CD4-positive, alpha-beta T cell (primary cell): ENCODE measurements at regions not wholly inside any gene's neighbourhood (a gene's known extent, or its start where the extent isn't known, plus 50 kb on each side); places are given as distances from the start of the nearest gene placed in this dataset.

Source experiments
- ATAC-seq: fragments of 200-7000 bp; cut with Tn5 transposase; one replicate; pipeline ENCODE4 v1.10.0; 2022; ENCODE audit warnings: mild to moderate bottlenecking; ENCODE audit not compliant: poor library complexity
- CTCF ChIA-PET: fragments of 350-600 bp; sonication (Branson Sonifier 250); formaldehyde crosslinking; loops from one replicate; lab custom pipeline; 2021; ENCODE audit warnings: antibody characterized with exemption, inconsistent platforms; lab: Charles Lee
- POLR2A ChIA-PET: fragments of 350-600 bp; sonication (Branson Sonifier 250); formaldehyde crosslinking; loops from one replicate; lab custom pipeline; 2021; ENCODE audit warnings: antibody characterized with exemption, inconsistent platforms; lab: Charles Lee
- DNase-seq, 14 experiments: peaks; one replicate each; pipeline ENCODE4 v3.0.0-alpha.2; 2013 to 2020; ENCODE audit warnings: mixed read lengths in 2 of 14
- H3K27ac ChIP-seq, 2 donors: one replicate each; pipeline versions ENCODE4 v1.5.1 to v1.7.0; 2013; ENCODE audit warnings: low read length in 2 of 2, low read depth in 1 of 2, mild to moderate bottlenecking in 1 of 2
- H3K27me3 ChIP-seq, 2 experiments: 1 replicate in 1 of 2; 2 replicates in 1 of 2; pipeline versions ENCODE4 v1.6.1 to v1.7.0; 2013; ENCODE audit warnings: low read length in 2 of 2, control low read depth in 1 of 2, mild to moderate bottlenecking in 1 of 2, moderate library complexity in 1 of 2; ENCODE audit not compliant: insufficient read depth in 2 of 2, control insufficient read depth in 1 of 2
- H3K36me3 ChIP-seq: one replicate; pipeline ENCODE4 v1.6.1; 2013; ENCODE audit warnings: low read length, control low read depth; ENCODE audit not compliant: insufficient read depth
- H3K4me1 ChIP-seq: one replicate; pipeline ENCODE4 v1.6.1; 2013; ENCODE audit warnings: low read length, control low read depth; ENCODE audit not compliant: insufficient read depth
- H3K4me3 ChIP-seq: one replicate; pipeline ENCODE4 v1.5.1; 2013; ENCODE audit warnings: mild to moderate bottlenecking, low read length, moderate library complexity
- H3K9me3 ChIP-seq, 2 experiments: 1 replicate in 1 of 2; 2 replicates in 1 of 2; pipeline versions ENCODE4 v1.6.1 to v1.7.0; 2013; ENCODE audit warnings: low read length in 2 of 2, mild to moderate bottlenecking in 2 of 2, control low read depth in 1 of 2, moderate library complexity in 1 of 2; ENCODE audit not compliant: control insufficient read depth in 1 of 2, insufficient read depth in 1 of 2
- H3K27ac Mint-ChIP-seq: one replicate; pipeline ENCODE4 v1.8.0; 2020; ENCODE audit warnings: mixed read lengths
- H3K27me3 Mint-ChIP-seq: one replicate; pipeline ENCODE4 v1.8.0; 2021; ENCODE audit warnings: mixed read lengths
- H3K36me3 Mint-ChIP-seq: one replicate; pipeline ENCODE4 v1.8.0; 2021; ENCODE audit warnings: low read depth, mixed read lengths
- H3K4me1 Mint-ChIP-seq: one replicate; pipeline ENCODE4 v1.8.0; 2021; ENCODE audit warnings: low read depth, mixed read lengths
- H3K4me3 Mint-ChIP-seq: one replicate; pipeline ENCODE4 v1.8.0; 2020; ENCODE audit warnings: mild to moderate bottlenecking, mixed read lengths
- H3K9me3 Mint-ChIP-seq: one replicate; pipeline ENCODE4 v1.8.0; 2020; ENCODE audit warnings: mixed read lengths
- intact Hi-C, 2 experiments: fragments of 100-400 bp; cut with DNase I in 1 of 2; cut with micrococcal nuclease in 1 of 2; formaldehyde crosslinking; loops; one replicate each; pipeline versions ENCODE4 v1.15.1 to v1.9.0; 2023 to 2025; cut with DNase I, micrococcal nuclease
- TF ChIP-seq, protein P1 (sequence below): fragments of 200-600 bp; IDR thresholded peaks from one replicate; pipeline ENCODE4 v1.8.0; 2022; ENCODE audit warnings: antibody characterized with exemption, mild to moderate bottlenecking

DNA sequence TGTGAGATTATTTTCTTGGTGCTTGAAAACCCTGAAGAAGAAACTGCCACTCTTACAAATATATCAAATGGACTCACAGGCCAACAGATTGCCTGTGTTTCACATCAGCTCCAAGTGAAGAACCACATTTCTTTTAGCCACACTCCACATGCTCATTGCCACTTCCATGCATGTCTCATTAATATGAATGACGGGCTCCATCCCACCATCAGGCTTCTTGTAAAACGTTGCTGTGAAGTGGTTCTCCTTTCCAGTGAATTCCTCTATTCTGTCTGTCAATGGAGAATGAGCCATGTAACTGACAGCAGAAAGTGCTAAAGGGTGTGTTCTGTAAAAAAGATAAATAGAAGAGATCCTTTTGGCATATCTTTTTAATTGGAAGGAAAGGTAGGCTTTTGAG, 188.2 kb upstream of the RMST start:
- Mint-ChIP-seq H3K27ac (no peak overlapping the region), H3K27me3 (peaks cover 43% of the 10 kb centered on the region), H3K36me3 (no peaks in the 10 kb centered on the region), H3K4me1 (no peaks in the 10 kb centered on the region), H3K9me3 (peaks cover 4% of the 10 kb centered on the region), H3K4me3 (no peak overlapping the region)
- H3K27me3 ChIP-seq = peaks cover 0 to 18% of the 10 kb centered on the region in 2 experiments
- no peak for DNase-seq
- H3K9me3 ChIP-seq = no peaks in the 10 kb centered on the region
- CTCF ChIA-PET = no interaction called here
- H3K27ac ChIP-seq = no peak overlapping the region
- POLR2A ChIA-PET = no interaction called here
- intact Hi-C loops = no loop called here
- no peaks in the 10 kb centered on the region for H3K36me3 ChIP-seq
- ATAC-seq = no peak
- no peak overlapping the region for H3K4me3 ChIP-seq
- H3K4me1 ChIP-seq = no peaks in the 10 kb centered on the region
- TF ChIP-seq, protein P1, sequence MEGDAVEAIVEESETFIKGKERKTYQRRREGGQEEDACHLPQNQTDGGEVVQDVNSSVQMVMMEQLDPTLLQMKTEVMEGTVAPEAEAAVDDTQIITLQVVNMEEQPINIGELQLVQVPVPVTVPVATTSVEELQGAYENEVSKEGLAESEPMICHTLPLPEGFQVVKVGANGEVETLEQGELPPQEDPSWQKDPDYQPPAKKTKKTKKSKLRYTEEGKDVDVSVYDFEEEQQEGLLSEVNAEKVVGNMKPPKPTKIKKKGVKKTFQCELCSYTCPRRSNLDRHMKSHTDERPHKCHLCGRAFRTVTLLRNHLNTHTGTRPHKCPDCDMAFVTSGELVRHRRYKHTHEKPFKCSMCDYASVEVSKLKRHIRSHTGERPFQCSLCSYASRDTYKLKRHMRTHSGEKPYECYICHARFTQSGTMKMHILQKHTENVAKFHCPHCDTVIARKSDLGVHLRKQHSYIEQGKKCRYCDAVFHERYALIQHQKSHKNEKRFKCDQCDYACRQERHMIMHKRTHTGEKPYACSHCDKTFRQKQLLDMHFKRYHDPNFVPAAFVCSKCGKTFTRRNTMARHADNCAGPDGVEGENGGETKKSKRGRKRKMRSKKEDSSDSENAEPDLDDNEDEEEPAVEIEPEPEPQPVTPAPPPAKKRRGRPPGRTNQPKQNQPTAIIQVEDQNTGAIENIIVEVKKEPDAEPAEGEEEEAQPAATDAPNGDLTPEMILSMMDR = no peak

DNA sequence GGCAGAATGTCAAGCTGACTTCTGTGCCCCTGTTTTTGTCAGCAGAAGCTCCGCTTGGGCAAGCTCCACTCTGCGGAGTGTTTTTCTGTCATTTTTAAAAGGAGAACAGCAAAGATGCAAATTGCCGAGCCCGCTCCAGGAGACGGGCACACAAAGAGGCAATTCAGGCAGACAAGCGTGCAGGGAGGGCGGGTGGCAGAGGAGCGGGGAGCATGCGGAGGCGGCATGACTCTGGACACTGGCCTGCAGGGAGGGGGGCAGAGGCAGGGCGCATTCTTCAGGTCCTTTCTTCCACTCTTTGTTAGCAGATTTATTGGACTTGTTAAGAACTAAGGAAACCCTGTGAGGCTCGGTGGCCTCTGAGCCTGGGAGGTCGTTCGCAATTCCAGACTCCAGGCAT, 187.3 kb upstream of the RMST start:
- no peak for DNase-seq
- H3K27me3 Mint-ChIP-seq = peaks cover 43% of the 10 kb centered on the region
- H3K36me3 Mint-ChIP-seq = no peaks in the 10 kb centered on the region
- no peaks in the 10 kb centered on the region for H3K4me1 Mint-ChIP-seq
- Histone ChIP-seq H3K27me3 (peaks cover 0 to 18% of the 10 kb centered on the region in 2 experiments), H3K27ac (no peak overlapping the region), H3K36me3 (no peaks in the 10 kb centered on the region), H3K4me3 (no peak overlapping the region), H3K4me1 (no peaks in the 10 kb centered on the region), H3K9me3 (no peaks in the 10 kb centered on the region)
- ChIA-PET CTCF (no interaction called here), POLR2A (no interaction called here)
- TF ChIP-seq, protein P1 = no peak
- H3K27ac Mint-ChIP-seq = no peak overlapping the region
- H3K4me3 Mint-ChIP-seq = no peak overlapping the region
- intact Hi-C loops = no loop called here
- ATAC-seq = no peak
- peaks cover 4% of the 10 kb centered on the region for H3K9me3 Mint-ChIP-seq

DNA sequence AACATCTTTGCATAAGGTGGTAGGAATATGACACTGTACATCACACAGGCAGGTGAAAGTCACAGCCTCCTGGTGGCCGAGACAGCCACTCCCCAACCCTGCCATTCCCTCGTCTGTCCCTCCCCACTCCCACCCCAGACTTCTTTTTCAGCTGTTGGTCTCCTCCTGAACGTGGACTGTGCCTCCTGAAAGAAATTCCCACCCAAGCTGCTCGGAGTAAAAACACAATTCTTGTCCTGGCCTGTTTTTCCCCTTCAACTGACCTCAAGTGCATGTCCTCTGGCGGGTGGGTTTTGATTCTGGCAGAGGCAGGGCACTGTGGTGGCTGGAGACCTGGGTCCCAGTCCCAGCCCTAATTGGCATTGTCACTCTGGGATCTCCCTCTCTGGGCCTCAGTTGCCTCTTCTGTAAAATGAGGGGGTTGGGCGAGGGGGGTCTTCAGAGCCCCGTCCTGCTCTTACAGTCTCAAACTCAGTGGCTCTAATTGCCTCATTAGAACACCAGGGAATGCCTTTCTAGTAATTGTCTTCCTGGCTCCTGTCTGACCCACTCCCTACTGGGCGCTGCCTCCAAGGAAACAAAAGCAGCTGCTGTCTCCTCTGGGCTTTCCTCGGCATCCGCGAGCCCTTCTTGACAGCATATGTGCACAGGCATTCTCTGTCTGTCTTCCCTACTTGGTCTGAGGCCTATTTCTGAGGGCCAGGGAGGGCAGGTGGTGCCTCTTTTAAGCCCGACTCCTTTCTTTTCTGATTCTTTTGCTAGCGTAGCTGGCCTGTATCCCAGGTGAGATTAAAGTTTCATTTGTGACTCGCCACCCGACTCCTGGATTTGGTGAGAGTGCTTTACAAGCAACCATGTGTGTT, 186.6 kb upstream of the RMST start:
- H3K9me3 Mint-ChIP-seq = peaks cover 2% of the 10 kb centered on the region
- ChIA-PET POLR2A (no interaction called here), CTCF (no interaction called here)
- H3K9me3 ChIP-seq = no peaks in the 10 kb centered on the region
- ATAC-seq (no peak), DNase-seq (no peak)
- no peak overlapping the region for H3K4me3 Mint-ChIP-seq
- no peak overlapping the region for H3K27ac Mint-ChIP-seq
- H3K36me3 Mint-ChIP-seq = no peaks in the 10 kb centered on the region
- H3K27ac ChIP-seq = no peak overlapping the region
- no peaks in the 10 kb centered on the region for H3K4me1 Mint-ChIP-seq
- TF ChIP-seq, protein P1 = no peak
- H3K4me3 ChIP-seq = no peak overlapping the region
- H3K36me3 ChIP-seq = no peaks in the 10 kb centered on the region
- H3K4me1 ChIP-seq = no peaks in the 10 kb centered on the region
- peaks cover 0 to 18% of the 10 kb centered on the region in 2 experiments for H3K27me3 ChIP-seq
- intact Hi-C loops = no loop called here
- H3K27me3 Mint-ChIP-seq = peaks cover 39% of the 10 kb centered on the region
